HG03060 (cell line): ENCODE measurements at regions not wholly inside any gene's neighbourhood (a gene's known extent, or its start where the extent isn't known, plus 50 kb on each side); places are given as distances from the start of the nearest gene placed in this dataset.
A peak's percentile ranks its signal among the peaks of the same experiment; 100 is the strongest.
"Not testable (repeated sequence)": the region's sequence is repeated elsewhere in the genome, so short reads cannot be mapped to it uniquely, and the experiment has no call there.

Source experiments
- ATAC-seq: cut with Tn5 transposase; IDR thresholded peaks from one replicate; pipeline ENCODE4 v1.9.1; 2021; ENCODE audit warnings: low read depth, moderate number of reproducible peaks; ENCODE audit not compliant: unreplicated experiment

- ATAC-seq: no peak
Observed at GRCh38 chr6:3959385-3959784, 110.2 kb downstream of the FAM50B start.

- no peak for ATAC-seq
Observed at GRCh38 chr6:3960754-3961361, 111.7 kb downstream of the FAM50B start.

GRCh38 chr6:3961581-3962215 is 112.5 kb downstream of the FAM50B start:
- ATAC-seq: no peak

- no peak for ATAC-seq
Observed at GRCh38 chr6:3962291-3963280, 113.4 kb downstream of the FAM50B start.

GRCh38 chr6:3963426-3963825 is 114.3 kb downstream of the FAM50B start:
- ATAC-seq: no peak

GRCh38 chr6:3965071-3965718 is 113.7 kb downstream of the FAM217A start:
- no peak for ATAC-seq

GRCh38 chr6:3966426-3966825 is 112.5 kb downstream of the FAM217A start:
- ATAC-seq: no peak

GRCh38 chr6:3970097-3970496 is 108.8 kb downstream of the FAM217A start:
- ATAC-seq: no peak

GRCh38 chr6:3973152-3973551 is 105.8 kb downstream of the FAM217A start:
- not testable (repeated sequence) for ATAC-seq

- peak; percentile 67 for ATAC-seq
Observed at GRCh38 chr6:3977875-3978711, 100.8 kb downstream of the FAM217A start.

- not testable (repeated sequence) for ATAC-seq
Observed at GRCh38 chr6:3978966-3979365, 100.0 kb downstream of the FAM217A start.

- no peak for ATAC-seq
Observed at GRCh38 chr6:3981917-3982316, 97.0 kb downstream of the FAM217A start.

GRCh38 chr6:3983778-3984177 is 95.2 kb downstream of the FAM217A start:
- no peak for ATAC-seq

GRCh38 chr6:3984494-3984893 is 94.4 kb downstream of the FAM217A start:
- no peak for ATAC-seq

- no peak for ATAC-seq
Observed at GRCh38 chr6:3986241-3986640, 92.7 kb downstream of the FAM217A start.

- ATAC-seq: no peak
Observed at GRCh38 chr6:3987053-3987452, 91.9 kb downstream of the FAM217A start.

GRCh38 chr6:3987576-3987975 is 91.4 kb downstream of the FAM217A start:
- ATAC-seq: no peak

- ATAC-seq: no peak
Observed at GRCh38 chr6:3990692-3991491, 88.0 kb downstream of the FAM217A start.

- ATAC-seq: no peak
Observed at GRCh38 chr6:3991941-3992340, 87.0 kb downstream of the FAM217A start.
